Fibroblast of lung (primary cell): ENCODE measurements at regions not wholly inside any gene's neighbourhood (a gene's known extent, or its start where the extent isn't known, plus 50 kb on each side); places are given as distances from the start of the nearest gene placed in this dataset.

Source experiments
- CTCF ChIP-seq, 2 donors: IDR thresholded peaks in 1 of 2; conservative IDR thresholded peaks in 1 of 2; 1 replicate in 1 of 2; 2 replicates in 1 of 2; pipeline ENCODE4 v1.5.1; 2011 to 2012; ENCODE audit warnings: low read length in 2 of 2, control low read depth in 1 of 2, inconsistent platforms in 1 of 2, low read depth in 1 of 2, mild to moderate bottlenecking in 1 of 2
- EZH2 ChIP-seq: IDR thresholded peaks from 2 replicates; pipeline ENCODE4 v1.5.1; 2012; ENCODE audit warnings: low read length, control low read depth, mild to moderate bottlenecking; ENCODE audit errors: missing control alignments

GRCh38 chr6:6738922-6739716 lies 150.6 kb downstream of the LY86 start:
- TF ChIP-seq CTCF (conservative IDR thresholded peaks at IDR 0.05 in 1 of 2, IDR thresholded peaks at IDR 0.05 in 1 of 2; ENCODE audit: low read depth in 1 of 2, low read length in 2 of 2) (no peak), EZH2 (no peak)
